GM12892 (cell line): ENCODE measurements at regions not wholly inside any gene's neighbourhood (a gene's known extent, or its start where the extent isn't known, plus 50 kb on each side); places are given as distances from the start of the nearest gene placed in this dataset.

Experiments used
- POLR2A ChIP-seq: IDR thresholded peaks from 2 replicates; pipeline ENCODE4 v1.6.1; 2011; ENCODE audit warnings: low read depth, low read length, control low read depth
- POLR2AphosphoS5 ChIP-seq: IDR thresholded peaks from 2 replicates; pipeline ENCODE4 v1.6.1; 2011; ENCODE audit warnings: low read depth, low read length, control low read depth

- TF ChIP-seq POLR2A (no peak), POLR2AphosphoS5 (no peak)
Observed at GRCh38 chr6:126232671-126233070, 107.2 kb upstream of the CENPW start.
